22Rv1 (cell line): ENCODE measurements at regions not wholly inside any gene's neighbourhood (a gene's known extent, or its start where the extent isn't known, plus 50 kb on each side); places are given as distances from the start of the nearest gene placed in this dataset.

Experiments
- ZFX ChIP-seq: fragments of 450-650 bp; IDR thresholded peaks from 2 replicates; pipeline ENCODE4 v1.6.1; 2017; ENCODE audit warnings: antibody characterized with exemption, borderline replicate concordance
- TF ChIP-seq, protein P1 (sequence below): fragments of 450-650 bp; IDR thresholded peaks from 2 replicates; pipeline ENCODE4 v1.5.1; 2017; ENCODE audit warnings: mild to moderate bottlenecking

DNA sequence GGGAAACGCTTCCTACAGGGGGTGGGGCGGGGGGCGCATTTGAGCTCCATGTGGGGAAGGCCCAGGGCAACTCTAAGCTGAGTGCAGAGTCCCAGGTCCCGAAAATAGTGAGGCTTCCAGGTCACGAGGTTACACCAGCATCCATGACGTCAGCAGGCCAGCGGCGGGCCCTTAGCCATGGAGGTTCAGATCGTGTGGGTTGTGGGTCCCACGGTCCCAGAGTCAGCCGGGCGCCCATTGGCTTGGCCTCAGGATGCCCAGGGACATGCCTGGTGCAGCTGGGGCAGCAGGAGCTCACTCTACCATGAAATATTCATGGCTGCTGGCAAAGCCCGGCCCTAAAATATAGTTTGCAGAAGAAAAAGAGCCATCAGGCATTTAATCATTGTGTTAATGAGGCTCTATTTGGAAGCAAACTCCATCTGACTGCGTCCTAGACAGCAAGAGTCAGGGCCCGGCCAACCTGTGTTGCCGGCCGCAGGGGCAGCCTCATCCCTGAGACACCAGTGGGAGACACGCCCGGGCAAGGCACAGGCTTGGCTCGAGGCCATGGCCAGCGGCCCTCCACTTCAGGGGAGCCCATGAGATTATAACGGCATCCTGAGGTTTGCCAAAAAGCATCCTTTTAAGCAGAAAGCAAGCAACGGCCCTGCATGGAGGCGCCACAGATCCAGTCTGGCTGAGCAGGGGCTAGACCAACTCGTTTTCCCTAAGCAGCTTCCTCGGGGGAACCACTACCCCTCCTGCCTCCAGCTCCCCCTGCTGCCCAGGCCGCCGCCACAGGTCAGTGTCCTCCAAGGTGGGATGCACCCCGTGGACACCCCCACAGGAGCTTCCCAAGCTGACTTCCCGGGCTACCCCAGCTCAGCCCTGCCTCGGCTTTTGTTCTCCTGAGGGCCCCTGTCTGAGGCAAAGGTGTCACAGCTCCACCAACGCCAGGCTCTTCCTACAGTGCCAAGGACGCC is 108.9 kb upstream of the PPP1R26 start:
- TF ChIP-seq, protein P1, sequence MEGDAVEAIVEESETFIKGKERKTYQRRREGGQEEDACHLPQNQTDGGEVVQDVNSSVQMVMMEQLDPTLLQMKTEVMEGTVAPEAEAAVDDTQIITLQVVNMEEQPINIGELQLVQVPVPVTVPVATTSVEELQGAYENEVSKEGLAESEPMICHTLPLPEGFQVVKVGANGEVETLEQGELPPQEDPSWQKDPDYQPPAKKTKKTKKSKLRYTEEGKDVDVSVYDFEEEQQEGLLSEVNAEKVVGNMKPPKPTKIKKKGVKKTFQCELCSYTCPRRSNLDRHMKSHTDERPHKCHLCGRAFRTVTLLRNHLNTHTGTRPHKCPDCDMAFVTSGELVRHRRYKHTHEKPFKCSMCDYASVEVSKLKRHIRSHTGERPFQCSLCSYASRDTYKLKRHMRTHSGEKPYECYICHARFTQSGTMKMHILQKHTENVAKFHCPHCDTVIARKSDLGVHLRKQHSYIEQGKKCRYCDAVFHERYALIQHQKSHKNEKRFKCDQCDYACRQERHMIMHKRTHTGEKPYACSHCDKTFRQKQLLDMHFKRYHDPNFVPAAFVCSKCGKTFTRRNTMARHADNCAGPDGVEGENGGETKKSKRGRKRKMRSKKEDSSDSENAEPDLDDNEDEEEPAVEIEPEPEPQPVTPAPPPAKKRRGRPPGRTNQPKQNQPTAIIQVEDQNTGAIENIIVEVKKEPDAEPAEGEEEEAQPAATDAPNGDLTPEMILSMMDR, result no peak
- TF ChIP-seq ZFX, result no peak
